Hematopoietic multipotent progenitor cell treated with erythropoietin and hydrocortisone succinate and interleukin-3 and kit ligand, for 4 days (in vitro differentiated cells): ENCODE measurements at regions not wholly inside any gene's neighbourhood (a gene's known extent, or its start where the extent isn't known, plus 50 kb on each side); places are given as distances from the start of the nearest gene placed in this dataset.
"Not testable (repeated sequence)": the region's sequence is repeated elsewhere in the genome, so short reads cannot be mapped to it uniquely, and the experiment has no call there.

Experiments
- DNase-seq: peaks from one replicate; pipeline ENCODE4 v3.0.0-alpha.2; 2015

DNA sequence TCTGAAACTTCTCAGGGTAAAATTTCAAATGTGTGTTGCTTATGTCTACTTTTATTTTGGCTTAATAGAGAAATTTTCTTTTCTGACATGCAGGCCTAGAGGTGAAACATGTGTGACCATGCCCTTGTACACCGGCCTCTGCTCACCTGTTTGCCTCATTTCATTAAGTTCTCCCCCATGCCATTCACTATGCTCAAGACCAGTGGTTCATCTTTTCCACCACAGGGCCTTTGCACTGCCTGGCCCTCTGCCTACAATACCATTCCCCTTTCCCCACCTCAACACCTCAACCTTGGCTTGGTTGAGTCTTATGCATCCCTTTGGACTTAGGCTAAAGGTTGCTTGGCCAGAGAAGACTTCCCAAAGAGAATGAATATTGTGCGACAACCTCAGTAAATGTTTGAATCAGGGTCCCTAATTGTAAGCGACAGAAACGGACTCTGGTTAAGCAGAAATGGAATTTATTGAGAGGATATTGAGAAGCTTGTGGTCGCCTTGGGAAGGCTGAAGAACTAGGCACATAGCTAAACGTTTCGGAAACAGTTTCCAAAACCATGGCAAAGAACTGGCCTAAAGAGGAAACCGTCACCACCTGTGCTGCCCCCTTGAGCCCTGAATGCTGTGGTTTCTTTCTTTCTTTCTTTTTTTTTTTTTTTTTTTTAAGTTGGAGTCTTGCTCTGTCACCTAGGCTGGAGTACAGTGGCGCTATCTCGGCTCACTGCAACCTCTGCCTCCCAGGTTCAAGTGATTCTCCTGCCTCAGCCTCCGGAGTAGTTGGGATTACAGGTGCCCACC lies 152.2 kb downstream of the SOX4 start:
- no peak for DNase-seq

DNA sequence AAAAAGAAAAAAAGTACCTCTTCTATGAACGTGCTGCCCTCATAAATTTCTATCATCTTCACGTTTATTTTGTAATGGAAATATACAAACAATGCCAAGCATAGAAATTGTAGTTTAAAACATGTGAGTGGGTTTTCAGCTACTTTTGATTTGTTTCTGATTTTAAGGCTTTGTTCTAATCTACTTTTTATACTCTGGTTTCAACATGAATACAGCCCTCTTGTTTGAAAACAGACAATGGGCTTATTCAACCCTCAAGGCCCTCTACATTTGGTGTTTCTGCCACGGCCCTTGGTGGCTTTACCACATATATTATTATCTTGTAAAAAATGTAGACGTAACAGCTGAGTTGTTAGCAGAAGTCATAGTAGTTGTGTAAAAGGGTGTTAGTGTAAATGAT lies 153.9 kb downstream of the SOX4 start:
- no peak for DNase-seq

DNA sequence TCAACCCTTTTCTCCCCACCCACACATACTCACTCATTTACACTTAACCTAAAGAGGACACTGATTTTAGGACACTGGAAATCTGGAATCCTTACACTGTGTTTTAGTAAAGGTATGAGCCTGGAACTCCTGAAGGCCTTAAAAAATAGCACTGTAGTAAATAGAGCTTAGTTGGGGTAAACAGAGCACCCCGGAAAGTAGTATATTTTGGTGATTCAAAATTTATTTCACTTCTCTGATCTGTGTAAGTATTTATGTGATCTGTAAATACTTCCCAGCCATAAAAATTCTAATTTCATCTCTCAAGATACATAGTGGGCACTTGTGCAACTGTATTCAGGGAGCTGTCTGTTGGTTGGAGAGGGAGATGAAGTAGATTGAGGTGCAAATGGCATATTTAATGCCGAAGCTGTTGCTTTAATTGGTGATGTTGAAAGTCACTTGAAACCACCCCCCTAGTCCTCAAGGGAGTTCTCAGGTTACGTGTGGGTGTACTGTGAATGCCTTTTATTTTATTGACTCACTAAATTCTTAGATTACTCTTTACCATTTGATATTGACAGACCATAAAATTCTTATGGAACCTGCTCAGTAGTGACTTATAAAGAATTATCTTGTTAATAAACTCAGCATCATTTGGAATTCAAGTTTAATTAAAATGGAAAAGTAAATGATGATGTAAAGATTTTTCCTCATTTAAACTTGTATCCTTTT lies 154.9 kb downstream of the SOX4 start:
- no peak for DNase-seq

DNA sequence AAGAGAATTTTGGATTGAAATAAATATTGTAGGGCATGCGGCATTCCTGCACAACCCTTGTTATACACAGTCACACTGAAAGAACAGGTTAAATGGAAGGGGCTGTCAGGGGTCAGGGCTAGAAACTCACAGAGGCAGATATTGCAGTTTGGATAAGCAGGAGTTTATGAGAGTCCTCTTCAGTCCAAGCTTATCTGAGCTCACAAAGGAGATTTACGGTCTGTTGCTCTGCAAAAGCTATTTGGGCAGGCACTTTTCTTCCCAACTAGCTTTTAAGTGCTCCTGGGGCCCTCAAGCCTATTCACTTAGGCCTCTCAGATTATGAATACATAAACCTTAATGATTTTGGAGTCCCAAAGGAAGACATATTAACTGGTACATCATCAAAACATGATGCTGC lies 156.2 kb downstream of the SOX4 start:
- no peak for DNase-seq

DNA sequence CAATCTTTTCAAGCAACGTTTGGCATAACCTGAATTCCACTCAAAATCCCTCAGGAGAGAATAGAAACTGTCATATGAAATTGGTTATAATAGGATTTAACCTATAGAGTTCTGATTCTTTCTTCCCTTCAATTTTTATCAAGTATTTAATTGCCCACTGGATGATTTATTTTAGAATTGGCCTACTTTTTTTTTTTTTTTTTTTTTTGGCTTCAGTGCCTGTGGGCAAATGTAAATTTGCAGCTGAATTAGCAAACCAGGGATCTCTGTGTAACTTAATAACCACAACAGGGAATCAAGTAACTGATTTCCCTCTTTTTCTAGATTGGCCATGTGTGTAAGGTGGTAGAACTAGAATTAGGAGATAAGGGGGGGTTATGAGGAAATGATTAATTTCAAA lies 157.0 kb downstream of the SOX4 start:
- no peak for DNase-seq

DNA sequence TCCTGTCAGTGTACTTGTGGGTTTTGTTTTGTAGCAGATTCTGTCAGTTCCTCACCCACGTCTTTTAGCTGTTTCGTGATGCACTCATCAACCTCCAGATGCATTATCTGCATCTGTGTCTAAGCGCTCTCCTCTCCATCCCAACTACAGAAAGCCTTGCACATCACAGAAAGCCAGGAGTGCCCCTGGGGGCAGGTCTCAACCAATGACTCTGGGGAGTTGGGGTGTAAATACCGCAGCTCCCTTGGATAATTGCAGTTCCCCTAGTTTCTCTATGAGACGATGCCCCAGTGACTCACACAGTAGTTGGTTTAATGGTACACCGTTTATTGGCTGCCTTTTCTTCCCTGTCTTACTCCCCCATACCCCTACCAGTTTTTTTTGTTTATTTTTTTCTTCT lies 158.1 kb downstream of the SOX4 start:
- no peak for DNase-seq

DNA sequence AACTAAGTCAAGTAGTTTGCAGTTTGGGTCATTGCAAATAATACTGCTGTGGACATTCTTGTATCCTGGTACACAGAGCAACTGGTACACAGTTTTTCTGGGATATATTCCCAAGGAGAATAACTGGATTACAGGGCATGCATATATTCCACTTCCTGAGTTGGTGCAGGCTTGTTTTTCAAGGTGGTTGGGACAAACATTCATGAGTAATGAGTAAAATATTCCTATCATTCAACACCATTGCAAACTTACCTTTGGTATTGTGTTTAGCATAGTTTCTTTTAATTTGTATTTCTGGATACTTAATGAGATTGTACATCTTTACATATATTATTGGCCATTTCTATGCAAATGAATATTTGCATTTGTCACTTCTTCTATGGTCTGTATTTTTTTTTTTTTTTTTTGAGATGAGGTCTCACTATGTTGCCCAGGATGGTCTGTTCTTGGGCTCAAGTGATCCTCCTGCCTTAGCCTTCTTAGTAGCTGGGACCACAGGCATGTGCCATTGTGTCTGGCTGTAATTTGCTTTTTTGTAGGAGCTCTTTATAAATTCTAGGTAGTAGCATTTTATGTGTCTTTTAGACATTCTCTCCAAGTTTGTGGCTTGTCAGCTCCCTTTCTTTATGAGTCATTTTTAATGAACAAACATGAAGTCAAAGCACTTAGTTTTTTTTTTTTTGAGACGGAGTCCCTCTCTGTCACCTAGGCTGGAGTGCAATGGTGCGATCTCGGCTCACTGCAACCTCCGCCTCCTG lies 158.7 kb downstream of the SOX4 start:
- no peak for DNase-seq

DNA sequence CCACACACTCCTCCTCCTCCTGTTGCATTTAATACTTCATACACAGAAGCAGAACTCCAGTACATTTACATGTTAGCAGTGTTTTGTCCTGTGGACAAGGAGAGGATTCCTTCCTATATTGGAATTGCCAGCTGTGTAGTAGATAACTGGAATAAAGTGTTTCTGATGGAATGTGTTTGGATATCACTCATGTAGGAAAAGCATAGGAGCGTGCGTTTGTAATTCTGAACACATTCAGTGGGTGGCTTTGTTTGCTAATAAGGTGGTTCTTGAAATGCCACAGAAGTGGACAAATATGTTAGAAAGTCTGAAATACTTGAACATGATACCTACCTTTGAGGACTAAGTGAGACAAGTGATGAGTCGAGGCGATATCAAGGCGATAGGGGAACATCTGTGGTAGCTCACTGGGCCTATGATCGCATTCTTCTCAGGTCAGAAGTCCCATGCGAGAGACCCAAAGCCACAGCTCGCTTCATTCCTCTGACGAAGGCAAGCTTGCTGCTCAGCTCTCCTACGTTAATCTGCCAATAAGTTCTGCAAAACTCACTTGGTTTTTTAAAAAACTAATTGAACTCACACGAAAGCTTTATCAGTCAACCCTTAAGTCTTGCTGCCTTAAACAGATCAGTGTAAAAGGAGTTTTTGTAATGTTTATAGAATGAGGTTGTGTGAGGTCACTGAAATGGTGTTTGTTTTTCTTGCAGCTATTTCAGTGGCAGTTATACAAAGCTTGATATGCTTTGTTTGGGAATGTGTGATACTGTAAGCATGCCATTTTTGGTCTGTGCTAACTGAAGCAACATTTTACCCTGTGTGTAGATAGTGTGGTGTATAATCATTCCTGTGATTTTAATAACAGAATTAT lies 159.9 kb downstream of the SOX4 start:
- no peak for DNase-seq

DNA sequence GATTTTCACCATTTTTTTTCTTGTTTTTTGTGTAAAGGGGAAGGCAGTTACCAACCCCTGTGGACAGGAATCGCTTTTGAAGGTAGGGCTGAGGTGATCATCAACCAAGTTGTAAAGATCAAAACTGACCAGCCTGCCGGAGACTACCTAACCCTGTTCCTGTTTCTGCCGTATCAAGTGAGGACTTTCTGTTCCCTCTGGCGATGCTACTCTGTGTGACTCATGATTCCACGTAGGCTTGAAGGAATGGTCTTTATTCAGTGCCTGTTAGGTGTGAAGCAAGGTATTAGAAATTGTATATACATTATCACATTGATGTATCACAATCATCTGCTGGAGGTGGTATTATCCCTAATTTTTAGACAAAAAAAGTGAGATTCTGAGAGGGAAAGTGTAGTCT lies 161.3 kb downstream of the SOX4 start:
- no peak for DNase-seq

DNA sequence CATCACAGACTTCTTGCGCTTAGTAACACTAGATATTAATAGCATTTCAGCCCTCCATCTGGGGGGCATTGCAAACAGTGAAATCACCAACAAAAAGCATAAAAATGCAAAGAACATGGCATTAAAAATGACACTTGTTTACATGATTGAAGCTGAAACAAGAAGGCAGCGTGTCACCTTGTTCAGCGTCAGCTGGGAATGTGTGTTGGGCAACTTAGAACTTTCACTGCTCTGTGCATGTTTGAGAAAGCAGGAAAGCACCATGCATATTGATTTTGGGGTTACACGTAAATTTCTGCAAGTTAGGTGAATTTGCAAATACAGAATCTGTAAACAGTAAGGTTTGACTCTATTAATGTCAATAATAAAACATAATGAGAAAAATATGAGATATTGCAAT lies 162.9 kb downstream of the SOX4 start:
- no peak for DNase-seq

DNA sequence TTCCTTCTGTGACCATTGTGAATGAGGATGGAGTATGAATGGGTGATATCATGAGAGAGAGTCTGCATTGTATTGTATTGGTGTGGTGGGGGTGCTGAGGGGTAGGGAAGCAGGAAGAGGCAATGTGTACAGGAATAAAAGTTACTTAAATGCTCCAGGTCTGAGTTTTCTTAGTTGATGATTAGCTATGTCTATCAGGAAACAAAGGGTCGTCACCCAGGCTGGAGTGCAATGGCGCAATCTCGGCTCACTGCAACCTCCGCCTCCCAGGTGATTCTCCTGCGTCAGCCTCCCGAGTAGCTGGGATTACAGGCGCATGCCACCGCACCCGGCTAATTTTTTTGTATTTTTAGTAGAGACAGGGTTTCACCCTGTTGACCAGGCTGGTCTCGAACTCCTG lies 163.8 kb downstream of the SOX4 start:
- DNase-seq = not testable (repeated sequence)

DNA sequence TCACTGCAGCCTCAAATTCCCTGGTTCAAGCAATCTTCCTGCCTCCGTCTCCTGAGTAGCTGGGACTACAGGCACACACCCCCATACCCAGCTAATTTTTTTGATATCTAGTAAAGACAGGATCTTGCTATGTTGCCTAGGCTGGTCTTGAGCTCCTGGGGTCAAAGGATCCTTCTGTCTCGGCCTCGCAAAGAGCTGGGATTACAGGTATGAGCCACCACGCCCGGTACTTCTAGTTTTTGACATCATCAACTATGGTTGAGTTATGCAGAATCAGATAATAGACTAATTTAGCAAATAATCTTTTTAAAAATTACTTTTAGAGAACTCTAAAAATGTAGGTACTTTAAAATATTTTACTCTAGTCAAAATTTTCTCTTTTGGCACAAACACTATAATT lies 166.2 kb downstream of the SOX4 start:
- no peak for DNase-seq

DNA sequence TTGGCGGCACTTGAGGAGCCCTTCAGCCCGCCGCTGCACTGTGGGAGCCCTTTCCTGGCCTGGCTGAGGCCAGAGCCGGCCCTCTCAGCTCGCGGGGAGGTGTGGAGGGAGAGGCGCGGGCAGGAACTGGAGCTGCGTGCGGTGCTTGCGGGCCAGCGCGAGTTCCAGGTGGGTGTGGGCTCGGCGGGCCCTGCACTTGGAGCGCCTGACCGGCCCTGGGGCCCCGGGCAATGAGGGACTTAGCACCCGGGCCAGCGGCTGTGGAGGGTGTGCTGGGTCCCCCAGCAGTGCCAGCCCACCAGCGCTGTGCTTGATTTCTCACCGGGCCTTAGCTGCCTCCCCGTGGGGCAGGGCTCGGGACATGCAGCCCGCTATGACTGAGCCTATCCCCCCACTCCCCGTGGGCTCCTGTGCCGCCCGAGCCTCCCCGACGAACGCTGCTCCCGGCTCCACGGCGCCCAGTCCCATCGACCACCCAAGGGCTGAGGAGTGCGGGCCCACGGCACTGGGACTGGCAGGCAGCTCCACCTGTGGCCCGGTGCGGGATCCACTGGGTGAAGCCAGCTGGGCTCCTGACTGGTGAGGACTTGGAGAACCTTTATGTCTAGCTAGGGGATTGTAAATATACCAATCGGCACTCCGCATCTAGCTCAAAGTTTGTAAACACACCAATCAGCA lies 167.6 kb downstream of the SOX4 start:
- DNase-seq = not testable (repeated sequence)

DNA sequence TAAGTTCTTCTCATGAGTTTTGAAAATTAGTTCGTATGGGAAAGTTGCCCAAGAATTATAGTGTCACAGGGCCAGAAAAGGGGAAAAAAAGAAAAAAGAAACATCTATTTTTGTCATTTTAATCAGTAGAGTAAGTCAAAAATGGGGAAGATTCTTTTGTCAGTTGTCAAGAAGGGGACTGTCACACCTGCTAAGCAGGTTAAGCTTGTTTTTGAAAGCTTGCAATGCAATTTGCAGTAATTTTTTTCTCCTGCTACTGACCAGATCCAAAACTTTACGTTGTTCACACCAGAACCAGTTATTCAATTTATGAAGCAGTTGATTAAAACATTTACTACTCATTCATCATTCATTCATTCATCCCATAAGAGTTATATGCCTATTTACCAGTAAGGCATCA lies 171.4 kb downstream of the SOX4 start:
- DNase-seq = no peak

DNA sequence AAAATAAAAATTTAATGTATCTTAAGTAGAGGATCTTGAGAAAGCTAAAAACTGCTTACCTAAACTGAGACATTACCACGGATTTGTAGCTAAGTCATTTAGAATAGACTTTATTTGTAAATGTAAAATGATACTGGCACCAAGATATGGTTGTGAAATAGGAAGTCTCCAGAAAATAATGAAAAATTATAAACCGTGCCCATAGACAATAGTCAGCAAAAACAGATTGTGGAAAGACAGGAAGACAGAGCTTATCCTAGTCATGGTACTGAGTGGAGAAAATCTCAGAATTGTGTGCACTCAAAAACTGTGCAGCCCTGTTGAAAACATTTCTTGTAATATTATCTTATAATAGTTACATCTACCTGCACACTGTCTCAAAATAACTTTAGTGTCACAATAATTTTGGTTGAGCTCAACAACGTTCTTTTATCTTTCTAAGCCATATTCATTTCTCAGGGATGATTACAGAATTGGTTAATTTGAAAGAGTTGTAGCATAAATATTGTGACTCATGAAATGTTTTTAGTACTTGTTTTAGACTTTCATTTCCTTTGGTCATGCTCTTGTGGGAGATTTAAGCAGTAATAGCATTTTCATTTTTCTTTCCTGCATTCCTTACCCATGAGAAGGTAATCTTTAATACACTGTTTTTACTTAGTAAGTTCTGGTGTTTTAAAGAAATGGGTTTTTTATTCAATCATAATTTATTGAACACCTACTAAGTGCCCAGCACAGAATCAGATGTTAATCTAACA lies 174.5 kb downstream of the SOX4 start:
- no peak for DNase-seq

DNA sequence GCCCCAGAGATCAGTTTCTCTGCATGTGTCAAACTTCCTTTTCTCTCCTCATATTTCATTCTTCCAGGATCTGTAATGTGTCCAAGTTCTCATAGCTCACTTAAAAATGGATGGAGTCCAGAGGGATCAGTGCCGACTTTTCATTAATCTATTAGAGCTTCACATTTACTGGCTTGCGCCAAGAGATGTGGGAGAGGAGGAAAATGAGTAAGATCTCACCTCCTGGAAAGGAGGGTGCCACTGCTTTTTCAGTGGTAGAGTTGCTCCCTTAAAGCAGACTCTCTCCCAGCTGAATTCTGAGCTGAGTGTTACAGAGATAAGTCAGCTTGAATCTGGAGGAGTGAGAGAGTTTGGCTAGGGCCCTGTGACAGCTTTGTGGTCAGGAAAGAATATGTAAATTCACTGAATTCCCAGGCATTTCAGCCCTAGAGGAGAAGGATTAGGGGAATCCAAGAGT lies 175.9 kb downstream of the SOX4 start:
- DNase-seq = no peak

DNA sequence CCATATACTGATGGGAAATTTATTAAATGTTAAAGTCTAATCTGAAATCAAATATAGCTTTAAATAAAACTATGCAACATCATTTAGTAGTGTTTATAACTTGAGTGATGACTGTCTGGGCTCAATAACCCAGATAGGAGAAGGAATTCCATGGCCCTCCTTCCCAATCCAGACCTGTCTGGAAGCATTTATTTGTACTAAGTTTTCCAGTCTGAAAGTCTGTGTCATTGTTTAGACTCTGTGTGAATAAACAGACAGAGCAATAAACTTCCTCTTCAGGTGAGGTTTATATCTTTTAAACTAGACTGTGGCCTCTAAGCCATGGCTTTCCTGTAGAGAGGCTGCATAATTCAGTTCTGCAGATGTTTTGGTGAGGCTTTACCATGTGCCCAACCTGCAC lies 176.4 kb downstream of the SOX4 start:
- no peak for DNase-seq

DNA sequence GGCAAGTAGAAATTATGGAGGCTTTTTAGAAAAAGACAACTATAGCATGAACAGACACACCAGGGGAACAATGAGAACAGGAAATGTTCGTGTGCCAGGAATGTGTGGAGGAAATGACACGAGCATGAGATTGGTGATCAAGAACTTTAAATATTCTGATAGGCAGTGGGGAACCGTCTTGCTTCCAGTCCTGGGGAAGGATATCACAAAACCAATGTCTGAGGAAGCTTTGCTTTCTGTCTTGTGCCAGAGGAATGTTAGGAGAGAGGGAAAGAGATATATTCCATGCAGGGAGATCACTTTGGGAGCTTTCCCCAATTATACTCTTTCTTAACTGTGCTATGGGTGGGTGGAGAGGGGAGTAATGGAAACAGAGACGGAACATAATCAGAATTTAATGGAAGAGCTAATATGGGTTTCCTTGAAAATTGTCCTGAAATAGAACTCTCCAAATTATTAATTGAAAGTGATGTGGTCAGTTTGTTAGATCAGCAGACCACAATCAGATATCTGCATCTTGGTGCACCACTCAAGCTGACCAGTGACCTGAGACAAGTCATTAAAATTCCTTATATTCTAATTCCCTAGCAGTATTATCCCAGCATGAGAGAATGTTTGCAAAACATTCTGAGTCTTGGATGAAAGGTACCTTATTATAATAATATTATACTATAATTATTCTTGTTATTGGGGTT lies 178.2 kb downstream of the SOX4 start:
- DNase-seq = no peak

DNA sequence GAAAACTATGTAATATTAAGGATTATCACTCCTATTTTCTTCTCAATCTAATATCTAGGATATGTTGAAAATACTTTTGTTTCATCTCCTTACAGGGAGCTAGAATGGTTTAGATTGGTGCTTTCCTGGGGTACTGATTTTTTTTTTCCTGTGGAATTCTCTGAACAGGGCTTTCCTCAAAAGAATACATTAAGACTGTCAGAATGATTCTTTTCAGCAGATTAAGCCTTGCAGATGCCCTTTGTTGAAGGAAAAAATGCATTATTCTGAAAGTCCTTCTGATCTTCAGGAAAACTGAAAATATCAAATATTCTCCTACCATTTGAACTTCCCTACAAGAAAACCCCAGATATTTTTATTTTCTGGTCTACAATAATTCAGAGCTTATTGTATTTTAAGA lies 178.9 kb downstream of the SOX4 start:
- no peak for DNase-seq

DNA sequence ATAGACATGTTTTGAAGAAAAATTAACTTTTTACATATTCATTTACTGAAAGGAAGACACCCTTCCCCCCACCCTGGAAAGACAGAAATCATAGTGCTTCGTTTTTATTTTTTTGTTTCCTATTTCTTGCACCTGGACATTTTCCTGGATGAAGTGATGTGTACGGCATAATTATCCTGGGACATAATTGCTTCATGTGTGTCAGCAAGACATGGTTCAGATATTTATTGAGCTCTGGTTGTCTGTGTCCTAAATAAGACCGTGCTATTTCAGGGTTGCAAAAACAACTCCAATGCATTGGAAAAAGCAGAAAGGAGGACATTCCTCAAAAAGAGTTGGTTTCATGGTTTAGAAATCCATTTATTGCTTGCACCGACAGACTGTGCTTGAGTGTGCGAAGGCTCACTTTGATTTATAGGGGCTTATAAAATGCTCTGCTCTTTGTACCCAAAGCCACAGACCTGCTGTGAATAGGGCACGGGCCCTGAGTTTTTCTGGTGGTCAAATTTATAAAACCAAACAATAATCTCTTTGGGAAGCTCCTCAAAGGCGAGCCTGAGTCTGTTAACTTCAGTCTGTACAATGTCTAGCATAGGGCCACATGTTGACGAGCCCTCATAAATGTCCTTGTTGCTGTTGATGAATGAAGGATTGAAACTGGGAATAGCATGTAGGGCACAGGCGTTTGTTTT lies 179.5 kb downstream of the SOX4 start:
- DNase-seq = no peak
